HT1080 (cell line): ENCODE measurements at regions not wholly inside any gene's neighbourhood (a gene's known extent, or its start where the extent isn't known, plus 50 kb on each side); places are given as distances from the start of the nearest gene placed in this dataset.
A peak's percentile ranks its signal among the peaks of the same experiment; 100 is the strongest.
"Not testable (repeated sequence)": the region's sequence is repeated elsewhere in the genome, so short reads cannot be mapped to it uniquely, and the experiment has no call there.

Source experiments
- DNase-seq: peaks from one replicate; pipeline ENCODE4 v3.0.0-alpha.2; 2015; ENCODE audit warnings: low read depth

DNA sequence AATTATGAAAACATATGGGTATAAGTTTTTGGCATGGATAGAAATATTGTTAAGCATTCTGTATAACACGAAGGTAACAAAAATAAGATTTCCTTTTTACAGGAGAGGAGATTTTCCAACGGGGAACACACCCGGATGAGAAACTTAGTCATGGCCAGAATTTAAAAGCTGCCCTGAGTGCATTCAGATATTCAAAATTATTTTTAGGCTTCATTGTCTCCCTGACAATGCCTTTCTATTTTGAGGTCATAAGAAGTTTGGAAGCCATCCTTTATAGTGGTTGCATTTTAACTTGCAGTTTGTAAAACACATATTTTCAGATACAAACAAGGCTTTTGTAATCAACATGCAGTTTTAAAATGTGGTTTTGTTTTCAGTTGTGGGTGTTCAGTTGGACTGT lies 357.5 kb upstream of the FAM47C start:
- DNase-seq = no peak

DNA sequence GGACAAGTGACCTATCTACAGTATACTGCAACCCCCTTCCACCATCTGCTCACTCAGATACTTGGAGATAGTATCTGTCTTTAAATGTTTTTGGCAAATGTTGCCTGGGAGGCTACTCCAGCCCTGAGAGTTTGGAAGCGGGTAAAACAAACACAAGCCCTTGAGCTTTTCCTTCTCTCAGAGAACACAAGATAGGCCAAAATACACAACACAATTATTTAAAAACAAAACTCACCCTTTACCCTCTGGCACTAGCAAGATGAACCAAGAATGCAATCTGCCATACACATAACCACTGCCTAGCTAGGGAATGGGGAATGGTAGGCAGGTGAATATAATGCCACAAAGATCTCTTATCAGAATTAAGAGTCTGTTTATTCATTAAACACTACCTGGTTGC lies 324.7 kb upstream of the FAM47C start:
- no peak for DNase-seq

DNA sequence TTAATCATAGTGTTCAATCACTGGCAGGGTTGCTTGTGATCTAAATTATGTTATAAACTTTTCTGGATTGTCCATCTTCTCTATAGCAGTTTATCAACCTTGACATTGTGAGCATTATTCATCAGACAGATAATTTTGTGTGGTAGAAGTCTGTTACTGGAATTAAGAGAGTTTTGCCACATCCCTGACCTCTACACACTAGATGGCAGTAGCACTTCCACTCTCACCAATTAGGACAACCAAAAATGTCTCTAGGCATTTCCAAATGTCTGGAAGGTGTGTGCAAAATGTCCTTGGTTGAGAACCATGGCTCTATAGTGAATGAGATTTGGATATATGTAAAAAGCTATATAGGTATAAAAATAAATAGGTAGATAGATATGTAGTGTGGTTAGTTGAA lies 324.1 kb upstream of the FAM47C start:
- no peak for DNase-seq

DNA sequence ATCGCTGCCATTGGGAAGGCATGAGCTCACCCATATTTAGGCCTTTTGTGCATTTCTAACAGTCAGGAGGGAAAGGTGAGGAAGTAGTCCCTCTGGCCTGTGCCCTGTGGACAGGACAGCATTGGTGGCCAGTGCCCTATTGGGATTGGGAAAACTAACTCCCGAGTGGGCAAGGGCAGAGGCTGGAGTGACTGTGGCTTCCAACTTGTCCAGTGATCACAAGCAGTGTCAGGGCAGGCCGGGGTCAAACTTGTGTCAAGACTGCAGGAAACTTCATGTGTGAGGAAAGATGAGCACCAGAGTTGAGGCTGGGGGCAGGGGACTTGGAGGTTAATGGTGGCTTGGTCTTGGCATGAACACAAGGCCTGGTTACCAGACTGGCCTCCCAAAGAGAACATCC lies 286.2 kb upstream of the FAM47C start:
- no peak for DNase-seq

DNA sequence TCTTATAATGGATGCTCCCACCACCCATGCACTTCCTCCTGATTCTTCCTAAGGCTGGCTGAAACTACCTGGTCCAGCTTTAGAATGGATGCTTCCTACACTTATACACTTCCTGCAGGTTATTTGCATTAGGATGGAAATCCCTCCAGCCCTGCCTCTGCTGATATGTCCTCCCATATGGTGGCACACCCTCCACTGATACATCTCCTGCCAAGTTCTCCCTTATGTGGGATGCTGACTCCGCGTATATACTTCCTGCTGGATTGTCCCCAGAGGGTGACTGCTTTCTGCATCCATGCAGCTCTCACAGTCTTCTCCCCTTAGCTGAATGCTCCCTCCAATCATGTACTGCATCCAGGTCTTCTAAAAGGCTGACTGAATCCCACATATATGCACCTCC lies 254.6 kb upstream of the FAM47C start:
- no peak for DNase-seq

DNA sequence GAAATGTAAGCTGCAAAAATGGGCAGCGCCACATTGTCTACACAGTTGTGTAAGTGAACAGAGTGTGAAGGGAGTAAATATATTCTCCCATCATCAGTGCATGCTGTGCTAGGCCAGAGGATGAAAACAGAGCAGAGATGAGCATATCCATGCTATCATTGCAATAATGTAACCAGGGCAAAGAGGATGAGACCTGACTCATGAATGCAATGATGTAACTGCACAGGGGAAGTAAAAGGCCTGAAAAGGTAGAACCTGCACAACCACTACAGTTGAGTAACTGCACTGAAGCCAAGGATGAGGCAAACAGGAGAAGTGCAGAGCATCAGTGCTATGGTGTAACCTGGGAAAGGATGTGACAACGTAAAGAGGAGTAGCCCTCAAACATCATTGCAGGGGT lies 220.4 kb upstream of the FAM47C start:
- DNase-seq = no peak

DNA sequence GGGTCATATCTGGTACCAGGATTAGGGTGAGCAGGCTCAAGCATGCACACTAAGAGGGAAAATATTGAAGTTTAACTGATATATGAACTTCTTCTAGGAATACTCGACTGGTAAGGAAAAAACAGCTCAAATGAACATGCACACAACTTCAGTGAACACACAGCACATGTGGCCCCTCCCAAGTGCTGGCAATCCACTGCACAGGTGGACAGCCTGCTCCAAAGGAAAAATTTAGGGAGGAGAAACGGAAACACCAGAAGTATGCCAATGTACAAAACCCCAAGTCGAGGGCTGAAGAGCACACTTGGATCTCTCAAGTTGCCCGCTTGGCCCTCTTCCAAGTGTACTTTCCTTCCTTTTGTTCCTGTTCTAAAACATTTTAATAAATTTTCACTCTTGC lies 205.0 kb upstream of the FAM47C start:
- no peak for DNase-seq

DNA sequence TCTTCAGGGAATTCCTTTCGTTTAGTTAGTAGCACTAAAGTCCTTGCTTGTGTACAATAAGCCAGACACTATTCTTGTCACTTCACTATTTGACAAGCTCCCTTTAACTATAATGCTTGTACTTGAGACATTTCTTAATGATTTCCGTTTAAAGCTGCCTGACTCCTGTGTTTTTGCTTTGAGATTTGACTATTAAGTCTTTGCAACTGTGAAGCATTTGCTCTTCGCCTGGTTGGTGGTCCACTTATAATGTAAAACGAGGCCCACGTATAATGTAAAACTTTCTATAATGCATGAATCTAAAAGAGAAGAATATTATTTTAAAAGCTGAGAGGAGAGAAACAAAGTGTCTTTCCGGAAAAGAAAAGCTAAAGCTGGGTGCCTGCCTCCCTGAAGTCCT lies 204.1 kb upstream of the FAM47C start:
- DNase-seq = no peak

DNA sequence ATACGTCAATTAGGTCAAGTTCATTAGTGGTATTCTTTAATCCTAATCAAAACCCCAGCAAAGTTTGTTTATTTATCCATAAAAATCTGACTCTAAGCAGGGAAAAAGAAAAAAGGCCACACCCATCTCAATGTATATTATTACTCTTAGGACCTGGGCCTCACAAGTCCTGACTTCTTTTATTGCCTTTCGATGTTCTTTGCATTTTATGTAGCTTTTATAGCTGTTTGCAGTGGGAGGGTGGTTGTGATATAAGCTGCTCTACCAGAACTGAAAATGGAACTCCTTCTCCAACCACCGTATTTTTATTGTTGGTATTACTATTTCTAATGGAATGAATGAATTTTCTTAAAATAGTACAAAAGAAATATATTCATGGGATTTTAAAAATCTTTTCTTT lies 163.3 kb upstream of the FAM47C start:
- DNase-seq = no peak

DNA sequence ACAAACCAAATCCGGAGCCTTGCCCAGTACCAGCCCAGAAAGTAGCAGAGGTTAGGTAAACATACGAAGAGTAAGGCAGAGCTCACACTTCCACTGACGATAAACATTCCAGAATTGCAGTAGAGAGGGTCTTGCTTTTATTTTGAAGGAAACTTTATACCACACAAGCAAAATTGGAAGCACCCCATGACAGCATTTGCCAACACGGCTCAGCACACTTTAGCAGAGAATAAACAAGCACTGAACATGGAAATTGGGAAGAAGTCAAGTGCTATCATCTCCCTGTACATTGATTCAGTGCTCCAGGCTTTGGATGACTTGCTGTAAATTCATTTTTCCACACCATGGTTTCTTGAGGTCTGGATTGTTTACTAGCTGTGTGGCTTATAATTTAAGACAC lies 160.7 kb upstream of the FAM47C start:
- DNase-seq = no peak

DNA sequence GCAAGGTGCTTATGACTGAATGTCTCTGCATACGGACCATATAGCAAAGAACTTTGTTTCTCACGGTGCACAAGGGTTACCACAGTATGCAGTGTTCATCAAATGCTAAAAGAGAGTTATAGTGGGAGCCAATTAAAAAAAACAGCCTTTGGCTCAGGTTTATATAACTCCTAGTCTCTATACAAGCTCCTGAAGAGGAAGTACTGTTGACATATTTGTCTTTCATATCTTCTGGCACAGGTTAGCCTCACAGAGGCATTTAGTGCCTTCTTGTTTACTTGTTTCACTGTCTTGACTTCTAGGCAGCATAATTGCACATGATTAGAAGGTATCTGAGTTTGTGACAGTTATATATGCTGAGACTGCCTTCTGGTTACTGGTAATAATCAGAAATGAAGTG lies 158.8 kb upstream of the FAM47C start:
- no peak for DNase-seq

DNA sequence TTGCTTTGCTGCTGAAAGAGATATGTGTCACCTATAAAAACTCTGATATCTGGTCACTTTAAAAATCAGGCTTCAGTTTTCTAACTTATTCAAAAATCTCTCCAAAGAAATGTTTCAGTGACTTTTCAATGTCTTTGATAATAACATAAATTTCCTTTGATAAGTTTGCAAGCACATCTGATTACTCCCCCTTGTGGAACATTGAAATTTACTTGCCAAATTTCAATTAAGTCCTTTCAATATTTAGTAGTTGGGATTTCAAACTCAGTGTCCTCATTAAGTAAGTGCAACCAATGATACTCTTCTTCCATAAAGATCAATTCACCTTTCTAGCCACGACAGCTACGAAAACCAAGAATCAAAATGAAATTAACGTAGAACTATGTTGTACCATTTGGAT lies 151.3 kb upstream of the FAM47C start:
- DNase-seq = no peak

DNA sequence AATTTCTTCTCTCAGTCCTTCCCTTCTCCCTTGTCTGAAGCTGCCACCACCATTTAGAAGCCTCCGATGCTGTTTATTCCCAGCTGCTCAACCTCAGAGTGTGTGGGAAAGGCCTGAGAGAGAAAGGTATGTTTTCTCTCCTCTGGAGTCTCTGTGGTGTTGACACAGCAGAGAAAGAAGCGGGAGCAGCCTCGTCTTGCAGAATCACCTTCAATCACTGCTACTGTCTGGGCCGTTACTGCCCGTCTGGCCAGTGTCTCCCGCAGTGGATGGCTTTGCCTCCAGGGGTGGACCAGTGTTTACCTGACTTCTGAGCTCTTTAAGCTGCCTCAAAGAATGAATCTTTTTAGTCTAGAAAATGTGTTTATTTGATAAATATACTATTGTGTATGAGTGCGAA lies 148.9 kb upstream of the FAM47C start:
- DNase-seq = no peak

DNA sequence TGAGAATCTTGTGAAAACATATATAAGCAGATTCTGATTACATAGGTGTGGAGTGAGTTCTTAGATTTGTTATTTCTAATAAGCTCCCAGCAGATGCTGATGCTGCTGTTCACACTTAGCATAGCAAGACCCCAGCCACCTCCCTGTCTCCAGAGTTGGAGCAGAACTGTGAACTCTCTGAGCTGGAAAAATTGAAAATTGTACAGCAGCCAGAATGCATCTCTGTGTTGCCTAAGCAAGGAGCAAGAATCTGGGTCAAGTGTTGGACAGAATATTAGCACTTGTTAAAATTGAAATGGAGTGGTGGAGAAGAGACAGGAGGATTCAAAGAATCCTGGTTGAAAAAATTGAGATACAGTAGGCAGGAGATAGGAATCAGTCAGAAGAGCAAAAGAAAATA lies 146.6 kb upstream of the FAM47C start:
- DNase-seq = no peak

DNA sequence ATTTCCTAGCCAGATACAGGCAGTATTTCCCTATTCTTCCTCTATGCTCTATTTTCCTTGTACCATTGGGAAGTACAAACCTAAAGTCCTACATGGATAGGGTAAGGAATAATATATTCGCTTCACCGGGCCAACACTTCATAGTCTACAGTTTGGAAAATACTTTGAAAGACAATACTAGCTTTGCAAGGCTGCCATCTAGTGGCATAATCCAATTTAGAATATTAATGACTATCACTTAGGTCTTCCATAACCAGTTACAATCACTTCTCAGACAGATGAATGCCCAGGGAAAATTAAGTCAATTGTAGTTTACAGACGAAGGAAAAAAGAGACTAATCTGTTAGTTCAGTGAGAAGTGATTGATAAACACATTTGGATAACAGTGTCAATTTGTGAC lies 141.0 kb upstream of the FAM47C start:
- DNase-seq = peak; percentile 1

DNA sequence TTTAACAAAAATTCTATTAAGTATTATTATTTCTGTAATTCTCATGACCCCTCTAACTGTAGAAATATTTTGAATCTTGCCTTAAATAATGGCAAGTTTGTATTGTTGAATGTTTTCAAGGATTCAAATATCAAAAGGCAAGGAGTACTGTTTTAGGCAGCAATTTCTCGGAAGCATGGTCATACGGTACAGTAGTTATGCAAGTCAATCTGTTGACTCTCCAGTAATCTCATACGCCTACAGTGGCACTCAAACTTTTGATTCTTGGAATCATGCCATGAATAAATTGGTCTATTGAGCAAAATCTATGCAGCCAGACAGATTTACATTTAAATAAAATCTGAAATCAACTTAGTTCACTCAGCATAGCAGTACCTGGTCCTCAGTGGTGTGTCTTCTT lies 139.6 kb upstream of the FAM47C start:
- DNase-seq = no peak

DNA sequence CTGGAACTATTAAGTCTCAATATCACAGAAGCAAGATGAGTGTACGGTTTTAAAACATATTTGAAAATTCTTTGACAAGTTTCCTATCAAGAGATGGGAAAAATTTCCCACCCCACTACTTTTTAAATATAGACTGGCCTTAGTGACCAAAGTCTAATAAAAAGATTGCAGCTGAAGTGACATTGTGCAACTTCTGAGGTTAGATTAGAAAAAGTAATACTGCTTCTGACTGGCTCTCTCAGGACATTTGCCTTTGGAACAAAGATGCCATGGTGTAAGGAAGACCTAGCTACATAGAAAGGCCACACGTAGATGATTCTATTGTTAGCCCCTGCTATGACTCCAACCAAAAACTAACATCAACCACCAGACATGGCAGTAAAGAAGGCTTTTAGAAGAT lies 138.7 kb upstream of the FAM47C start:
- DNase-seq = no peak

DNA sequence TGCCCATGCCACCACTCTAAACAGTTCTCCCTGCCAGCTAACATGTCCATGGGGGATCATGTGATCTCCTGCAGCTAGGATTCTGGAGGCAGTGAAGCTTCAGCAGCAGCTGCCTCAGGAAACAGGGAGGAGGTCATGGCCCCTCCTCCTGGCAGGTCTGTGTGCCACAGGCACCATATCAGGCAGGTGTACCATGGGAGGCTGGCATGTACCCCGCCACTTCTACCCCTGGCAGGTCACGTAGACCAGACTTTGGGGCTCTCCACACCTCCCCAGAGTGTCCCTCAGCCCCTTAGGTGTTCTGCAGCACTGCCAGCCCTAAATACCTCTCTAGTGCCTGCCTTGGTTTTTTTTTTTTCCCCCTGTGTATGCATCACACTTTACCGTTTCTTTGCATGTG lies 110.5 kb upstream of the FAM47C start:
- DNase-seq = no peak

DNA sequence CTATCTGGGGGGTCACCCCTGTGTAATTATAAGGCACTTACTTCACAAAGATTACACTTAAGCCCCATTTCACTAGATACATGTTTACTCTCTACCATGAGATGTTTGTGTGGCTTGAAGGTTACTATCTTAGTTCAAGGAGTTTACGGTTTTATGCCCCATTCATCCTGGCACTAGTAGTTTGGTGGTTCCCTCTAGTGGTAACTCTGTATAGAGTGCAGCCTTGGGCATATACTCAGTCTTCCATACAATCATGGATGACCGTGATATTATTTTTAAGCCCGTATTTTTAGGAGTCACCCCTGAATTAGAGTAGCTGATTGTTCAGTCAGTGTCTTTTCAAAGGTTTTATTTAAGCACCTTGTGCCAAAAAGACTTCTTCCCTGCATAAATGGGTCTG lies 109.9 kb upstream of the FAM47C start:
- DNase-seq = no peak

DNA sequence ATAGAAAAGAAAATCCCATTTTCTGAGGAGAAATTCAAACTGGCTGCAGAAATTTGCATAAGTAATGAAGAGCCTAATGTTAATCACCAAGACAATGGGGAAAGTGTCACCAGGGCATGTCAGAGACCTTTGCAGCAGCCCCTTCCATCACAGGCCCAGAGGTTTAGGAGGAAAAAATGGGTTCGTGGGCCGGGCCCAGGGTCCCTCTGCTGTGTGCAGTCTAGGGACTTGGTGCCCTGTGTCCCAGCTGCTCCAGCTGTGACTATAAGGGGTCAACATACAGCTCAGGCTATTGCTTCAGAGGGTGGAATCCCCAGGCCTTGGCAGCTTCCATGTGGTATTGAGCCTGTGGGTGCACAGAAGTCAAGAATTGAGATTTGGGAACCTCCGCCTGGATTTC lies 103.6 kb upstream of the FAM47C start:
- not testable (repeated sequence) for DNase-seq

DNA sequence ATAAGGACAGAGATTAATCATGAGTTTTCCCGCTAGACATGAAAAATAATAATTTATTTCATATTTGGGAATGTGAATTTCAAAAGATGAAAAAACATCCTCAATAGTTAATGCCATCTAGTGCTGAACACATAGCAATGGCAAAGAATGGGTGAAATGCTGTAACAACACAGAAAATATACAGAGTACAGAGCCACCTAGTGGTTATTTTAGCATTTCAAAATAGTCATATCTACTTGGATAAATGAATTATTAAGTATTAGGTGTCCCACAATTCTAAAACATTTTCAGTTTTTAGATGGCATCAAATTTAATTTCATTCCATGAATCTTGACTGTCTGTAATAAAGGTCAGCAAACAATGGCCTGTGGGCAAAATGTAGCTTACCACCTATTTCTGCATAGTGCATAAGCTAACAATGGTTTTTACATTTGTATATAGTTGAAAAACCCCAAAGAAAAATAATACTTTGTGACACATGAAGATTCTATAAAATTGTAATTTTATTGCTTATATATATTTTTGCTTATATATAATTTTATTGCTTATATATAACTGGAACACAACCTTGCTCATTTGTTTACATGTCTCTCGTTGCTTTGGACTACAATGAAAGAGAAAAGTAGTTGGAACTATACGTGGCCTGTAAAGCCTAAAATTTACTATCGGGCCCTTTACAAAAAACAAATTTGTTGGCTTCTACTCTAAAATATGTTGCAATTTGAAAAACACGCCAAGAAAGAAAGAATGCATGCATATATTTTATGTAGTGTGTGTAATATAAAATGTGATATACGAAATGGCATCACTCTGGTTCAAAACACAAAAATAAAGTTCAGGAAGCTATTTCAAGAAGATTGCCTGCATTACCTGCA lies 99.1 kb upstream of the FAM47C start:
- peak; percentile 24 for DNase-seq

DNA sequence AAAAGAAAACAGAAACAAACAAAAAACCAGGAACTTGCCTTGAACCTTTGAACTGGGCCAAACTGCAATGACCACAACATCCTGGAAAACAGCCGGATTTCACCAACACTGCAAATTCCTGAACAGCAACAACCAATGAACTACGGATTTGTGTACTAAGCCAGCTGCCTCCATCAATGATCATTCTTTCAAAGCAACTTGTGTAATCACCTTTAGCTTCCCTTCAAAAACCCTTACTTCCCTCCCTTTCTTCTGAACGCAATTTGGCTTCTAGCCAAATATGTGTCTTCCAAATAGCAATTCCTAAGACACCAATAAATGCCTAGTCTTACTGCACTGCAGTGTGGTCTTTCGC lies 98.5 kb upstream of the FAM47C start:
- no peak for DNase-seq

DNA sequence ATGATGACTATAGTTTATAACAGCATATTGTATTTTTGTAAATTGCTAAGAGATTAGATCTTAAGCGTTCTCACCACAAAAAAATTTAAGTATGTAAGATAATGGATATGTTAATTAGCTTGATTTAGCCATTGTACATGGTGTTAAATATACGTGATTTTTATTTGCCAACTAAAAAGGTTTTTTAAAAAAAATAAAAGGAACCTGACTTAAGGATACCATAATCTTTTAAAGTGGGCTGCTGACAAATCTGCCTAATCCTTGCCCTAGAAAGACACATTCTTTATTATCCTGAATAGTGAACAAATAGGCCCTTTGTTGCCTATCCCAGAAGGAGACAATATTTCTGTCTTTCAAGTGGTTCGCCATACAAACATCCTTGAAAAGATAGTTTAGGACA lies 94.6 kb upstream of the FAM47C start:
- DNase-seq = no peak

DNA sequence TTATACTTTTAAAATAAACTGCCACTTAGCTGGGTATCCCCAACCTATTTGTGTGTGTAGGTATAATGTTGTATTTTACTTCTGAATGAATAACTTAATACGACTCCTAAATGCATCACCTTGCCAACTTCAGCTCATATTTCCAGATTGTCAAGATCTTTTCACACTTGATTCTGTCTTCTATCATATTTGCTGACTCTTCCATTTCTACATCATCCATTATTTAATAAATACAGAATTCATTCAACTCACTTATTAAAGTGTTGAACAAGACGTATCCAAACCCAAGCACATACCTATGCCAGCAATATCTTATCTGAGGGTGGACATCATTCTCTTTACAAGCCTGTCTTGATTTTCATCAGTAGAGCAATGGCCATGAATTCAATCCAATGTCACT lies 91.2 kb upstream of the FAM47C start:
- no peak for DNase-seq
